Suprapubic skin (tissue), 4 donors: ENCODE measurements at regions not wholly inside any gene's neighbourhood (a gene's known extent, or its start where the extent isn't known, plus 50 kb on each side); places are given as distances from the start of the nearest gene placed in this dataset.
"Not testable (repeated sequence)": the region's sequence is repeated elsewhere in the genome, so short reads cannot be mapped to it uniquely, and the experiment has no call there.

Experiments
- POLR2A ChIP-seq, 2 donors: fragments of 450-650 bp; IDR thresholded peaks; one replicate each; pipeline ENCODE4 v1.6.1; 2017; ENCODE audit warnings: antibody characterized with exemption in 2 of 2, mild to moderate bottlenecking in 2 of 2, moderate library complexity in 2 of 2
- POLR2AphosphoS5 ChIP-seq, 3 donors: sonication (generic); formaldehyde crosslinking; IDR thresholded peaks; one replicate each; pipeline ENCODE4 v1.6.1; 2017; ENCODE audit warnings: antibody characterized with exemption in 3 of 3
- TF ChIP-seq, protein P1 (sequence below), 2 donors: fragments of 200-600 bp in 1 of 2; fragments of 450-650 bp in 1 of 2; sonication (generic) in 1 of 2; IDR thresholded peaks; one replicate each; pipeline ENCODE4 v1.5.1; 2016 to 2019; ENCODE audit warnings: antibody characterized with exemption in 2 of 2, mild to moderate bottlenecking in 1 of 2, moderate library complexity in 1 of 2

DNA sequence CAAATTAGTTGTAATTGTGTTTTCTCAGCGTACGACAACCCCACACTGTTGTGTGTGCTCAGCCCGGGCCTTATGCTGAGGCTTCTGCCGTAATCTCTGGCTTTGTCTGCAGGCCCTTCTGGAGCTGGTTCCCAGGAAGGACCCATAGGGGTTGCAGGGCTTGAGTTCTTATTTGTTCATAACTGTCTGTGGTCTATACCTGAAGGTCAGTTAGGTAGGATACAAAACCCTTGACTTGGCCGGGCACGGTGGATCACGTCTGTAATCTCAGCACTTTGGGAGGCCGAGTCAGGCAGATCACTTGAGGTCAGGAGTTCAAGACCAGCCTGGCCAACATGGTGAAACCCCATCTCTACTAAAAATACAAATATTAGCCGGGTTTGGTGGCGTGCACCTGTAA, 1010.2 kb downstream of the BRD1 start:
- TF ChIP-seq, protein P1, sequence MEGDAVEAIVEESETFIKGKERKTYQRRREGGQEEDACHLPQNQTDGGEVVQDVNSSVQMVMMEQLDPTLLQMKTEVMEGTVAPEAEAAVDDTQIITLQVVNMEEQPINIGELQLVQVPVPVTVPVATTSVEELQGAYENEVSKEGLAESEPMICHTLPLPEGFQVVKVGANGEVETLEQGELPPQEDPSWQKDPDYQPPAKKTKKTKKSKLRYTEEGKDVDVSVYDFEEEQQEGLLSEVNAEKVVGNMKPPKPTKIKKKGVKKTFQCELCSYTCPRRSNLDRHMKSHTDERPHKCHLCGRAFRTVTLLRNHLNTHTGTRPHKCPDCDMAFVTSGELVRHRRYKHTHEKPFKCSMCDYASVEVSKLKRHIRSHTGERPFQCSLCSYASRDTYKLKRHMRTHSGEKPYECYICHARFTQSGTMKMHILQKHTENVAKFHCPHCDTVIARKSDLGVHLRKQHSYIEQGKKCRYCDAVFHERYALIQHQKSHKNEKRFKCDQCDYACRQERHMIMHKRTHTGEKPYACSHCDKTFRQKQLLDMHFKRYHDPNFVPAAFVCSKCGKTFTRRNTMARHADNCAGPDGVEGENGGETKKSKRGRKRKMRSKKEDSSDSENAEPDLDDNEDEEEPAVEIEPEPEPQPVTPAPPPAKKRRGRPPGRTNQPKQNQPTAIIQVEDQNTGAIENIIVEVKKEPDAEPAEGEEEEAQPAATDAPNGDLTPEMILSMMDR (IDR thresholded peaks at IDR 0.05) = not testable (repeated sequence)
- not testable (repeated sequence) for TF ChIP-seq POLR2A, POLR2AphosphoS5 (IDR thresholded peaks at IDR 0.05)
